NCI-H2029 treated with DMSO at 0.1 percent for 48 hours (cell line): ENCODE measurements at regions not wholly inside any gene's neighbourhood (a gene's known extent, or its start where the extent isn't known, plus 50 kb on each side); places are given as distances from the start of the nearest gene placed in this dataset.
A peak's percentile ranks its signal among the peaks of the same experiment; 100 is the strongest.

Source experiments
- DNase-seq: peaks from one replicate; lab custom pipeline; 2025; lab: John Stamatoyannopoulos, UW

- DNase-seq, result no peak
Measured at GRCh38 chr20:52261792-52262191, 70.2 kb upstream of the ZFP64 start.

DNA sequence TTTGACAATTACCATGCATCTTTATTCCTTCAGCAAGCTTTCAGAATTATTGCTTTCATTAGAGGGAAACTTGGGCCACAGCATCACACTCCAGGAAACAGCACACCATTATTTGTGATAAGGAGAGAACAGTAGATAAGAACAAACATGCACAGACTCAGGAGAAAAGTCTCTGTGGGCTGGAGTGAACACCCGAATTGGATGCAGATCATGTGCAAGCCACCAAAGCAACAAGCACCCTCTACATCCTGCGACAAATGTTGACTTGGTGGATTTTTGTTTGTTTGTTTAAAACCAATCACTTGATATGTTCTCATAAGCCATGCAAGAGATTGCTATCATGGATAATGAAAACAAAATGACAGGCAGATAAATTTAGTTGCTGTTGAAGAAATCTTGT, 67.7 kb upstream of the ZFP64 start:
- no peak for DNase-seq

GRCh38 chr20:52256454-52256853, 64.9 kb upstream of the ZFP64 start:
- DNase-seq, result peak; percentile 7

DNA sequence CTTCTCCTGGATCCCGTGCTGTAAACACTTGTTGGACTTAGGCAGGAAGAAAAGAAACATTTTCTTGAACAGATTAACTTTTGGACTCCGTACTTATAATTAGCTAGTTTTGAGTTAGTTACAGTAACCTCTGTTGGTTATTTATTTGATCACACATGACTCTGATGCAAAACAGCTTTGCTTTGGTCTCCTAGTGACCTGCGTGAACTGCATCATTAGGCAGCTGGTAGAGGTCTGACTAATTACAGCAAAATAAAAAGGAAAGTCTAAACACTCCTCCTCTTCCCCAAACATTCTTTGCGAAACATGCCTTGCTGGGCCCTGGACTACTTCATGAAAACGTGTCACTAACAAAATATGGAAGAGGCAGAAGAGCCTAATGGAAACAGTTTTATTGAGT, 61.1 kb upstream of the ZFP64 start:
- no peak for DNase-seq

DNA sequence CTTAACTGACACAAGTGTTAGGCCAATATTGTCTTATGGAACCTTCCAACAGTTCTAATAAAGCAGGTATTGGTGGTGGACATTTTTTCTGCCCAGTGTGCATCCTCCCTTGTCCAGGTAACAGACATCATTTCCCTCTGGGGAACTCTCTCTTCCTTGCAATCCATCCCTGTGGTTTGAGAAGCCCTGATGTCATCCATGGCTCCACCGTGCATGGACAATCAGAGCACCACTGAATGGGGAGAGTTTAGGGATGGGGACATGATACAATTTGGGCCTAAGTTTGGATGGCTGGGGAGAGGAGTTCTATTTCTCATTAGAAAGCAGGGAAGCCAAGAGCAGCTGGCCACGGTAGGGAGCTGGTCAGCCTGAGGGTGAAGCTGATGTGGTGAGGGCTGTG, 60.2 kb upstream of the ZFP64 start:
- DNase-seq, result no peak

DNA sequence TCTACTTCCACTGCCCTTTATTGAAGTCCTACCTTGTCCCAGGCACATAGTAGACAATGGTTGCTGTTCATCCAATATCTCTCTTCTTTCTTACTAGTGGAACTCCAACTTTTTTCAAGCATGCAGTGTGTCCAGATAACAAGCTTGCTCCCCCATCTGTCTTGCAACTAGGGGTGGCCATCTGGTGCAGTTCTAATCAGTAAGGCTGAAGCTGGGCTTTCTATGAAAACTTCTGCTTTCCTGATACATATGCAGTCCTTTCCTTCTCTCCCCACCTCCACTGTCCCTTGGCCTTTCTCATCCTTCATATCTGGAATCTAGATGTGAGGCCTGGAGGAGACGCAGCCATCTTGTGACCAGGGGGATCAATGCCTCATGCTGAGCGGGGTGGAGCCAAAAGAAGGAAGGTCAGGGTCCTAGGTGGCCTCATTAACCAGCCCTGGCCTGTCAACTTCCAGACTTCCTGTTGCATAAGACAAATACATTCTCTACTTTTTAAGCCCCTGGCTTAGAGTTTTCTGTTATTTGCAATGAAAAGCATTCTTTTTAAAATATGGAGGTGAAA, 59.6 kb upstream of the ZFP64 start:
- DNase-seq, result no peak

GRCh38 chr20:52247548-52247947, 56.0 kb upstream of the ZFP64 start:
- no peak for DNase-seq

DNA sequence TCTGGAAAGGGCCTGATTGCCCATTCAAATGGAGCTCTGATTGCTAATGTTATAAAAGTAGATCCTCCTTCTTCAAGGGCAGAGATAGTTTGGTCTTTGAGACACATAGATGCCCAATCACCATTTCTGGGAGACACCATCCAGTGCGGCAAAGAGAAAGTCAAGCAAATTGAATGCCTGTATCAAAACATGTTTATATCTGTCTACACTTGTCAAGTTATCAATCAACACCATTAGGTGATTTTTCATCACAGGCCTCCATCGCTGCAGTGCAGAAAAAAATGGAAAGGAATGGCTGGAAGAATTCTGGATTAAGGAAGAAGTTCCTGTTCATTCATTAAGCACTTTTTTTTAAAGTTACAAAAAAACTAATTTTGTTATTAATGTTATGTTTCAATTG, 54.8 kb upstream of the ZFP64 start:
- no peak for DNase-seq

- no peak for DNase-seq
Measured at GRCh38 chr20:52244702-52245101, 53.1 kb upstream of the ZFP64 start.

DNA sequence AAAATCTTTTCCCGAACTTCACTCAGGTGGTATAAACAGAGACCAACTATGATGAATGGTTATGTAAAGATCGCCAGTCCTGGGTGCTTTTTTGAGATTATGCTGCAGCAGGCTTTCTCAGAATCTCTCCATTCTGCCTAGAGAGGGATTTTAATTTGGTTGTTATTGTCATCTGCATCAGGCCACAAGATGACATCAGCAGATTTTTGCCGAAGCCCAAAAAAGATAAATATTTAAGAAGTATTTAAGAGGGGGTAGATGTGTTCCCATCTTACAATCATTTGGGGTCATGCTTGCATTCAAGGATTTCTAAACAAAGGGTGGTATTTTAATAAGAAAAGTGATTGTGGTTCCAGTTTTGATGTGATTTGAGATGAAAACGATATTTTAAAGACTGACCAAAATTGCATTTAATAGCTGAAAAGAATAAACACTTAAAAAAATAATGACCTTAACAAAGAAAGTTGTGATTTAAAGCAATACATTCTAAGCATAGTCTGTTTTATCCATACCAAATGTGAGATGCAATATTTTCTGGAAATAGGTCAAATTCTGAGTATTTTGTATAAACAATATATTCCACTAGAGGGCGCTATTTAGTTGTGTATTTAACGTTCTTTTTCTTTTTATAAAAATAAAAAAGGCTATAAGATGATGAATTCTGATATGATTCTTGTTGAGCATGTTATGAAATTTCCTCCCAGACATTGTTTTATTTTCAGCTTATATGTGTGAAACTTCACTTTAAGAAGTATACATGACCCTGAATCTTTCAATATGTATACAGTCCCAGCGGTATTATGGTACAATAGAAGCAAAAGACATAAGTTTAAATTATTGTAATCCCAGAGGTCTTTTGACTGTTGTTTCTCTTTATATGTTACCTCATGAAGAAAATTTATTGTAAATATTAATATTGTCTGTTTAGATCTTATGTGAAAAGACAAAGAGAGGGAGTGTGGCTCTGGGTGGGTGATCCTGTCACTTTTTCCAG, 51.0 kb upstream of the ZFP64 start:
- peak; percentile 38 for DNase-seq
